ENCODE measurements at regions not wholly inside any gene's neighbourhood (a gene's known extent, or its start where the extent isn't known, plus 50 kb on each side); places are given as distances from the start of the nearest gene placed in this dataset.

- DNase-seq = no peak
Observed at GRCh38 chr4:152234571-152234970, 301.3 kb downstream of the FBXW7 start.

- no peak for DNase-seq
Observed at GRCh38 chr4:152232271-152232670, 303.6 kb downstream of the FBXW7 start.

- DNase-seq = no peak
Observed at GRCh38 chr4:152229782-152230289, 306.1 kb downstream of the FBXW7 start.

- no peak for DNase-seq
Observed at GRCh38 chr4:152225680-152226079, 310.2 kb downstream of the FBXW7 start.

GRCh38 chr4:152224721-152225420, 311.0 kb downstream of the FBXW7 start:
- no peak for DNase-seq

- DNase-seq = no peak
Observed at GRCh38 chr4:152224223-152224622, 311.7 kb downstream of the FBXW7 start.

GRCh38 chr4:152223600-152223999, 312.3 kb downstream of the FBXW7 start:
- DNase-seq = no peak

- no peak for DNase-seq
Observed at GRCh38 chr4:152221816-152222516, 313.9 kb downstream of the FBXW7 start.

GRCh38 chr4:152220201-152220666, 315.7 kb downstream of the FBXW7 start:
- peak; percentile 20 for DNase-seq

GRCh38 chr4:152218576-152218975, 317.3 kb downstream of the FBXW7 start:
- no peak for DNase-seq

- DNase-seq = no peak
Observed at GRCh38 chr4:152217896-152218295, 318.0 kb downstream of the FBXW7 start.

GRCh38 chr4:152211936-152212653, 323.8 kb downstream of the FBXW7 start:
- no peak for DNase-seq

- no peak for DNase-seq
Observed at GRCh38 chr4:152209772-152210493, 326.0 kb downstream of the FBXW7 start.

- DNase-seq = no peak
Observed at GRCh38 chr4:152207378-152207720, 328.5 kb downstream of the FBXW7 start.

- DNase-seq = no peak
Observed at GRCh38 chr4:152206646-152207377, 329.1 kb downstream of the FBXW7 start.

- DNase-seq = no peak
Observed at GRCh38 chr4:152206185-152206584, 329.7 kb downstream of the FBXW7 start.

GRCh38 chr4:152202415-152202814, 333.5 kb downstream of the FBXW7 start:
- DNase-seq = no peak

GRCh38 chr4:152200511-152201333, 335.2 kb downstream of the FBXW7 start:
- DNase-seq = no peak

- DNase-seq = no peak
Observed at GRCh38 chr4:152197211-152197610, 338.7 kb downstream of the FBXW7 start.

GRCh38 chr4:152195888-152196287, 340.0 kb downstream of the FBXW7 start:
- no peak for DNase-seq

GRCh38 chr4:152193059-152193458, 342.8 kb downstream of the FBXW7 start:
- peak; percentile 19 for DNase-seq

Data from fibroblast of skin of scalp (primary cell).